Glutamatergic neuron (in vitro differentiated cells): ENCODE measurements at regions not wholly inside any gene's neighbourhood (a gene's known extent, or its start where the extent isn't known, plus 50 kb on each side); places are given as distances from the start of the nearest gene placed in this dataset.

Source experiments
- DNase-seq: peaks from one replicate; pipeline ENCODE4 v3.0.0; 2022
- H3K27ac Mint-ChIP-seq: one replicate; pipeline ENCODE4 v1.8.0; 2020; ENCODE audit warnings: mild to moderate bottlenecking, mixed read lengths, inconsistent platforms; ENCODE audit not compliant: unreplicated experiment
- H3K27me3 Mint-ChIP-seq: one replicate; pipeline ENCODE4 v1.8.0; 2020; ENCODE audit warnings: mild to moderate bottlenecking, moderate library complexity, mixed read lengths, inconsistent platforms; ENCODE audit not compliant: unreplicated experiment
- H3K36me3 Mint-ChIP-seq: one replicate; pipeline ENCODE4 v1.8.0; 2020; ENCODE audit warnings: mild to moderate bottlenecking, mixed read lengths, inconsistent platforms; ENCODE audit not compliant: unreplicated experiment
- H3K4me1 Mint-ChIP-seq: one replicate; pipeline ENCODE4 v1.8.0; 2020; ENCODE audit warnings: mild to moderate bottlenecking, low read depth, mixed read lengths, inconsistent platforms; ENCODE audit not compliant: unreplicated experiment
- H3K4me3 Mint-ChIP-seq: one replicate; pipeline ENCODE4 v1.8.0; 2020; ENCODE audit warnings: mild to moderate bottlenecking, mixed read lengths, inconsistent platforms; ENCODE audit not compliant: unreplicated experiment
- H3K9me3 Mint-ChIP-seq: one replicate; pipeline ENCODE4 v1.8.0; 2020; ENCODE audit warnings: mild to moderate bottlenecking, moderate library complexity, mixed read lengths, inconsistent platforms; ENCODE audit not compliant: unreplicated experiment
- CTCF ChIP-seq: fragments of 200-600 bp; sonication (generic); IDR thresholded peaks from one replicate; pipeline ENCODE4 v1.5.0; 2021; ENCODE audit not compliant: partially characterized antibody, unreplicated experiment

GRCh38 chr19:28929006-28929405, 283.9 kb downstream of the UQCRFS1 start:
- Mint-ChIP-seq H3K27ac (no peak overlapping the region), H3K9me3 (peaks cover 11% of the 10 kb centered on the region), H3K27me3 (no peaks in the 10 kb centered on the region), H3K36me3 (peaks cover 8% of the 10 kb centered on the region), H3K4me3 (no peak overlapping the region), H3K4me1 (peaks cover 15% of the 10 kb centered on the region)
- TF ChIP-seq CTCF, result no peak
- DNase-seq, result no peak

GRCh38 chr19:28927456-28927855, 285.5 kb downstream of the UQCRFS1 start:
- H3K27me3 Mint-ChIP-seq, result no peaks in the 10 kb centered on the region
- H3K27ac Mint-ChIP-seq, result peak overlapping the region; percentile 93
- TF ChIP-seq CTCF, result no peak
- peak; percentile 51 for DNase-seq
- H3K9me3 Mint-ChIP-seq, result peaks cover 10% of the 10 kb centered on the region
- peaks cover 18% of the 10 kb centered on the region for H3K4me1 Mint-ChIP-seq
- H3K36me3 Mint-ChIP-seq, result peaks cover 8% of the 10 kb centered on the region
- H3K4me3 Mint-ChIP-seq, result peak overlapping the region; percentile 62

- Mint-ChIP-seq H3K9me3 (no peaks in the 10 kb centered on the region), H3K36me3 (no peaks in the 10 kb centered on the region), H3K4me1 (peaks cover 17% of the 10 kb centered on the region), H3K4me3 (no peak overlapping the region), H3K27ac (no peak overlapping the region), H3K27me3 (peaks cover 2% of the 10 kb centered on the region)
- DNase-seq, result peak; percentile 39
- no peak for TF ChIP-seq CTCF
Observed at GRCh38 chr19:28920269-28921066, 292.5 kb downstream of the UQCRFS1 start.

GRCh38 chr19:28917621-28918020, 295.3 kb downstream of the UQCRFS1 start:
- Mint-ChIP-seq H3K9me3 (peaks cover 3% of the 10 kb centered on the region), H3K27me3 (peaks cover 2% of the 10 kb centered on the region), H3K36me3 (no peaks in the 10 kb centered on the region), H3K4me1 (peaks cover 13% of the 10 kb centered on the region), H3K27ac (no peak overlapping the region), H3K4me3 (no peak overlapping the region)
- TF ChIP-seq CTCF, result no peak
- DNase-seq, result no peak

- Mint-ChIP-seq H3K4me3 (no peak overlapping the region), H3K27ac (no peak overlapping the region), H3K27me3 (peaks cover 4% of the 10 kb centered on the region), H3K9me3 (peaks cover 5% of the 10 kb centered on the region), H3K4me1 (peaks cover 9% of the 10 kb centered on the region), H3K36me3 (no peaks in the 10 kb centered on the region)
- DNase-seq, result no peak
- TF ChIP-seq CTCF, result no peak
Observed at GRCh38 chr19:28915737-28916460, 297.1 kb downstream of the UQCRFS1 start.
